ENCODE measurements at regions not wholly inside any gene's neighbourhood (a gene's known extent, or its start where the extent isn't known, plus 50 kb on each side); places are given as distances from the start of the nearest gene placed in this dataset.

GRCh38 chr14:98296895-98297294 lies 975.1 kb downstream of the BCL11B start:
- DNase-seq: no peak

GRCh38 chr14:98297567-98297966 lies 974.4 kb downstream of the BCL11B start:
- no peak for DNase-seq

GRCh38 chr14:98298481-98299244 lies 973.3 kb downstream of the BCL11B start:
- DNase-seq: no peak

DNA sequence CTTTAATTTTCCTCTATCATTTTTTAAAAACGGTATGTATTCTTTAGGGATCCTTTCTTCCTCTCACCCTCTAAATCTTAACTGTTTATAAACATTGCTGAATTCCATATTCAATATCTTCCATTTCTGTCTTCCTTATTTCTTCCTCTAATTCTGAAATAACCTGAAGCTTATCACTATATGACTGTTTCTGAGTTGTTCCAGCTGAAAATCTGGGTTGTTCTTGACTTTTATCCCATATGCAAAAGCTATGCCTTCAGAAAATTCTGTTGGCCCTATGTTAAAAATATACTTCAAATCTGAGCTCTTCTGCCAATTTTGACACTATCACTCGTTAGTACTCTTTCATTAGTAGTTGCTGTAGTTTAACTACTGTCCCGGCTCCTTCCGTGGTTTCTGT lies 970.3 kb downstream of the BCL11B start:
- DNase-seq: no peak

DNA sequence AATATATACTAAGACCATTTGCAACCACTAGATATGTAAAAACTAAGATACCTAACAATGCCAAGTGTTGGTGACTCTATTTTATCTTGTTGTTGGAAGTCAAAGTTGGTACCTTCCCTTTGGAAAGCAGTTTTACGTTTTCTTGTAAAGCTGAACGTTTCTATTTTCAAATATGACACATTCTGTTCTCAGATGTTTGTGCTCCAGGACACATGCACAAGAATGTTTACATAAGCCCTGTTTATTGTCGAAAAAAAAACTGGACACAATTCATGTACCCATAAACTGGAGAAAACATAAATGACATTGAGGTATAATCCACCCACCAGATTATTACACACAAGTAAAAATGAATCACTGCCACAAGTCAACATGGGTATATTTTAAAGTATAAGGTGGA lies 967.4 kb downstream of the BCL11B start:
- no peak for DNase-seq

DNA sequence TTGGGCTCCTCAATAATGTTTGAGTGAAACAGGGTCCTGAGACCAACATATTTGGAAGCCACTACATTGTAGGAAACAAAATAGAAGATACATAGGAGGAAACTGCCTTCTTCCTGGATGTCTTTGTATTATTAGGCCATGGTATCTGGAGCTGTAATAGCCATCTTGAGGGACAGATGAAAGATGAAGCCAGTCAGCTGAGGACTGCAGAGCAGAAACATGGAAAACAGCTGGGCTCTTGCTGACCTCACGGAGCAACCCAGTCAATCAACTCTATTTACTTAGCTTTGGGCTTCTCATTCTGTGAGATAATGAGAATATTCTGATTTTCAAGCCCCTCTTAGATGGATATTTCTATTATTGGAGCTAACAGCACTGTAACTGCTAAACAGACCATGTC lies 962.4 kb downstream of the BCL11B start:
- no peak for DNase-seq

DNA sequence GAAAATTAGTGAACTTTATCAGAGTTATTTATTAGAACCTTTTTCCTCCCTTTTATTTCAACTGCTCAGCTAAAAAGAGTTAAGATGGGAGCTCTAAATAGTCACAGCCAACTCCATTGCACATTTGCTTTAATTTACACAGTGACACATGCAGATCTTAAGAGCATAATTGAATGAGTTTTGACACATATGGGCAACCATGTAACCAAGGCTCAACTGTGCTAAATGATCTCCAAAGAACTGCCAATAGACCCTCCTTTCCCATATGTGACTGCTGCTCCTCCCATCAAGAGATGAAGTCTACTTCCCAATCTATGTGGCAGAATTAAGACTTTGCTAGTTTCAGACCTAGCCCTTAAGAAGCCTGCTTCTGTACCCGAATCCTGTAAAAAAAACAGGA lies 960.0 kb downstream of the BCL11B start:
- no peak for DNase-seq

DNA sequence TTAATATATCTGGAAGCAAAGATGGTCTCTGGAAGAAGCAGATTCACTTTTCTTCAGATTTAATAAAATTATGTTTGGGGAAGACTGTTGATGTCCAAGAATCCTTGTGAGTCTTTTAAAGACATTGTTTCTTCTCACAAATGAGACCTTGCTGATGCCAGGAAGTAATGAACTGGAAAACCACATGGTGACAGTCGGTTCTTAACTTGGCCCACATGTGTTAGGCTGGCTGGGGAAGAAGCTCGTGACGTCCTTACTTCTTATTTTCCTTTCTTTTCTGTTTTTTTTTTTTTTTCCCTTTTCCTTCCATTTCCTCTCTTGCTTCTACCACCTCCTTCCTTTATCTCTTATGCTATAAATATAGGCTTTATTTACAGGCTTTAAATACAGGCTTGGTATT lies 950.2 kb downstream of the BCL11B start:
- DNase-seq: no peak

DNA sequence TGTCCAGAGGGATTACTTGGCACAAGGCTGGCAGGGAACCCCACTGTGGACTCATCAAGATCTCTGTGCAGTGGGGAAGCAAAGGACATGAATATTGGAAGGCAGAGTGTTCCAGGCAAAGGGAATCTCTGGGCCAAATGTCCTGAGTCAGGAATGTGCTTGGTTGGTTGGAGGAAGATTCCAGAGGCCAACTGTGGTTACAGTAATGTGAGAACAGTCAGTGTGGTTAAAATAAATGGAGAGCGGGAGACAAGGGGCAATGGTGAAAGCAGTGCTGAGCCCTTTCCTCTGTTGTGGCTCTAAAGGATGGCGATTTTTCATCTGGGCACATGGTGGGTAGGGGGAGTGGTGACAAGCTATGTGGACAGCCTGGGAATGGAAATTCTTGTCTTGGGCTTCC lies 948.2 kb downstream of the BCL11B start:
- DNase-seq: no peak

- no peak for DNase-seq
Observed at GRCh38 chr14:98325761-98326160, 946.2 kb downstream of the BCL11B start.

DNA sequence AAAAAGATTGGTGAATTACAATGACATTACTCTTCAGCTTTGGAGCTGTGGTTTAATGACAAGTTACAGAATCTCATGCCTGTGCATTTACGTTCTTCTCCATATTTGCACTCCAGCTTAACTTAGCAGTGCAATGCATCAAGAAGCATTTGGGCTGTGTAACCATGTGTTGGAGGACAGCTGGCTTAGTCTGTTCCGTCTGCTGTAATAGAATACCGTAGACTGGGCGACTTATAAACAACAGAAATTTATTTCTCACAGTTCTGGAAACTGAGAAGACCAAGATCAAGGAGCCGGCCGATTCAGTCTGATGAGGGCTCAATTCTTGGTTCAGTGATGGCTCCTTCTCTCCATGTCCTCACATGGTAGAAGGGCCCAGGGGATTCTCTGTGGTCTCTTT lies 943.5 kb downstream of the BCL11B start:
- DNase-seq: peak; percentile 40

- no peak for DNase-seq
Observed at GRCh38 chr14:98334186-98334585, 937.8 kb downstream of the BCL11B start.

DNA sequence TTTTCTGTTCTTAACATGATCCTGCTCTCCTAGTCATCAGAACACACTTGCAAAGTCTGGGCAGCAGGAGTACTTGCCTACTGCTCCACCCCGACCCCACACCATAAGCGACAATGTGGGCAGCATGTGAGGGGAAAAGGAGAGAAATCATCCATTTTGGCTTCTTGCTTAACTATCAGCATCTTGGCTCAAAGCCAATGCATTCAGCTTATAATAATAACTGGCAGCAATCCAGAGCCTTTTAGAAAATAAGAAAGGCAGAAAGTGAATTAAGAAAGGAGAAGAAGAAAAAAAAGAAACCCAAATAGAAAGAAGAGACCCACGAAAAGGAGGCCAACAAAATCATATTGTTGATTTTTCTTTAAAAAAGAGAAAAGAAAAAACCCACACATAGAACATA lies 930.8 kb downstream of the BCL11B start:
- peak; percentile 51 for DNase-seq

GRCh38 chr14:98345161-98345560 lies 926.8 kb downstream of the BCL11B start:
- no peak for DNase-seq

DNA sequence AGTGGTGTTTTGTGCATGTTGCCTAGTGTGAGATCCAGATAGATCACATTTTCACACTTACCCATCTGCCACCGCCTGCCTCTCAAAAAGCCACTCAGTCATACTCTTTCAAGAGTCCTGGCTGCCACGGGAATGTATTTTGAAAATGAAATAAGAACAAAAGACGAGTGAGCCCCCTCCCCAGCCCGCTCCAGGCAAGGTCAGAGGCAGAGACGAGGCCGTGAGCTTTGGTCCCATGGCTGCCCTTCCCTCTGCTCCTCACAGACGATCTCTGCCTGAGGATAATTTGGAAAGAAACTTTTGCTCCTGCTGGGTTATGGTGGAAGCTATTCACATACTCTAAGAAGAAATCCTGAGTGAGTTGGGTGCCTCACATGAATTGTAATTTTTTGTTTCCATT lies 924.3 kb downstream of the BCL11B start:
- DNase-seq: no peak

DNA sequence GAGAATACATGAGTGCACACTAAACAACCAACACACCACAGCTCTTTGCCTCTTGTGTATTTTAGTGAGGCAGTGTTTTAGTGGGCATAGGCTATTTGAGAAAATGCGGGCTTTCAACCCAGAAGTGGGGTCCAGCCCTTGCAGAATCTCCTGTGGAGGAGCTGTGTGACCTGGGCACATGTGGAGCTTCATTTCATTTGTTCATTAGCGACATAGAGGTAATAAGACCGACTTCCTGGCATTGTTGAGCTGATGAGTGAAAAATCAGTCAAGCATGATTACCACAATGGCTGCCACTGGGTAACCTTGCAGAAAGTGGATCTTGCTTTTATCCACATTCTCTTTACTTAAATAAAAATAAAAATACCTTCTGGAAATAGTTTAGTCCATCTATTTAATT lies 923.5 kb downstream of the BCL11B start:
- no peak for DNase-seq

GRCh38 chr14:98350213-98350612 lies 921.8 kb downstream of the BCL11B start:
- DNase-seq: no peak

DNA sequence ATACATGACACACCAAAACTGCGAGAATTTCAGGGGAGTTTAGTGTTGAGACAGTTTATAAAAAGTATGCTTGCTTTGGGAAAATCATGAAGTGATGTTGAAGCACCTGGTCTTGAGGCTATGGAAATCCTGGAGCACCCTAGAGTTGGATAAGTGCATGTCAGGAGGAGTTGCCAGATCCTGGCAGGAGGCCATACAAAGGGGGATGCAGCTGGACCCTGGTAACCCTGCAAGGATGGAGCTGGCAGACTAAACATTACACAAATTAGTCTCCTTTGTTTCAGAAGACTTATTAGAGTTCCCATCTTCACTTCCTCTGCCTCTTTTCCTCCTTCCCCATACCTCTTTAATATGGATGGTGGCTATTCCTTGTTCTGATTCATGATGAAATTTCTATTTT lies 907.0 kb downstream of the BCL11B start:
- no peak for DNase-seq

DNA sequence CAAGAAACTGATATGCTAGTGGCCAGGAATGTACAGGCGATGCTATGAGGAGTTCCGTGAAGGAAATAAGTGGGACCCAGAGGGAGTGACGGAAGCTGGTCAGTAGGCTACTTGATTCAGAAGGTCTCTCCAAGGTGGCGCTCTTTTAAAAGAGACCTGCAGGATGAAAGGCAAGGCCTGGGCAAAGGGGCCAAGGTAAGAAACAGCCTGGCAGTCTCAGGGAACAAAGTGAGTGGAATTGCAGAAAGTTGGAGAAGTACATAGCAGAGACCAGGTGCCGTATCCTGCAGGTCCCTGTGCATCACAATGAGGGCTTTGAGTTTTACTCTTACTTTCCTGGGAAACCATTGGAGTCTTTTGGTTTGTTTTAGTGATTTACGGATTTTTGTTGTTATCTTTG lies 905.6 kb downstream of the BCL11B start:
- DNase-seq: no peak

DNA sequence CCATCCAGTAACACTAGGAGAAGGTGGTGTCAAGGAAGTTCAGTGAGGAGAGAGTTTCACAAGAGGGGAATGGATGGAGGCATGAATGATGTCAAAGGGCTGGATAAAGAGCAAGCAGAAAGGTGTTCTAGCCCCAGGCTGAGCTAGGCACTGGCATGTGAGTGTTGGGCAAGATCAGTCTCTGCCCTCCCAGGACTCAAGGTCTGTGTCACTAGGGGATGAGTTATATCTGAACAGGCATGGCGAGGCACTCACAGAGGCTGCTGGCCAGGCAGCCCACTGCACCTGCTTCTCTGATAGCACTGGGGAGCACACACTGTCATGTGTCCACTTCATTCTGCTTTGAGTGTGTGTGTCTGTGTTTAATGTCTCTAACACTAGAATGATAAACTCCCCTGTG lies 903.8 kb downstream of the BCL11B start:
- DNase-seq: no peak

DNA sequence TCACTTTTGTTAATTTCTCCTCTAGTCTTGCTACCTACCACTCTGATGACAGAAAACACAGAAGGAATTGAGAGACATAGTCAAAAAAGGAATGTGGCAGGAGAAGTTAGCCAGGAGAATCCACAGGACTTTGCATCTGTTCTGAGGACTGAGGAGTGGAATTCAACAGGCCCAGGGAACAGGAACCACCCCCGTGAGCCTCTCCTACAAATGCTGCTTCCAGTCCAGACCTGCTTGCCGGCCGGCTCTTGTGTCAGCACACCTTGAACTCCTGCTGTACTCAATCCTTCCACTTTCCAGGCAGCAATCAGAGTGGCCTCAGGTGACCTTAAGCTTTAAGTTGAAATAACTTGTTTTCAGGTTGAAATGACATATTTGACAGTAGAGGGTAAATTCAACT lies 903.1 kb downstream of the BCL11B start:
- no peak for DNase-seq

- DNase-seq: no peak
Observed at GRCh38 chr14:98369344-98369743, 902.7 kb downstream of the BCL11B start.

DNA sequence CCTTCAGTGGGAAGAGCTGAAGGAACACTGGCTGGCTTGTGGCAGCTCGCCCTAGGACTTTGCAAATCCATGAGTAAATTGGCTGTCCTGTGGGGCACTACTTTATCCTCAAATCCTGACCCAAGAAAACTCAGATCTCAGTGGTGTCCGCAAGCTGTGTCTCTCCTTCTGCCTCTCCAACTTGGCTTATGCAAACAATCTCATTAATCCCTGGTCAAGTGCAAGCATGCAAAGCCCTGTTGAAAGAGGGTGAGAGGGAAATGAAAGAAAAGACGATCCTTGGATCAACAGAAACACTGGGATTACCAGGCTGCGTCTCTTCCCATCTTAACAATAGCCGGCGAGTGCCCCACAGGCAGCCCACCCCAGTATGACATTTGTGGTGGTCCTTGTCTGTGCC lies 901.6 kb downstream of the BCL11B start:
- no peak for DNase-seq

DNA sequence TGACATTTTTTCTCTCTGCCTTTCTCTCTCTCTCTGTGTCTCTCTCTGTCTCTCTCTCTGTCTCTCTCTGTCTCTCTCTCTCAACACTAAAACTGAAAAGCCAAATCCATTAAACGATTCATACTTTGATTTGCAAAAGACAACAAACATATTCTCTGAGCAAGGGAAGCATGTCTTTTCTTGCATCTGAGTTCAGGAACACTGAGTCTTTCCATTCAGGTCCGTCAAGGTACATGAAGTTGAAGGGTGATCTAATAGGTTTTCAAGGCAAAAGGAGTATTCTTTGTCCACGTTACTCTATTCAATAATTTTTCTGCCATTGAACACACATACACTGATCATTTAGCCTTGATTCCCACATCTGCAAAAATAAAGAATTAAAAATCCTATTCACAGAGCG lies 900.9 kb downstream of the BCL11B start:
- DNase-seq: no peak

DNA sequence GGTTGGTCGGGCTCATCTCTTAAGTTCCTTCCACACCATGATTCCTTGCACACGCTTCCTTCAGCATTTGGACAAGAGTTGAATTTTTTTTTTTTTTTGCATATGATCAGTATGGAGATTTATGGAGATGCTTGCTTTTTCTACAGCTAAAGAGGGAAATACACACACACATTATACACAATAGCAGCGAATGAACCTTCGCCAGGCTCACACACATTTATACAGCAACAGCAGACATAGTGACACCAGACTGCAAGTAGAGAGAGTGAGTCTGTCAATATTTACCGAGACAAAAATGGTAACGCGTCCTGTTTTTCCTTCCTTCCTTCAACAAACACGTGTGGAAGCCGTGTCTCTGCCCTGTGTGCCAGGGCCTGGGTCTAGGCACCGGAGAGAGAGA lies 897.9 kb downstream of the BCL11B start:
- DNase-seq: no peak

GRCh38 chr14:98375566-98375965 lies 896.4 kb downstream of the BCL11B start:
- no peak for DNase-seq

Data from NCI-H2171 (cell line).